Hepatocyte (in vitro differentiated cells): ENCODE measurements at regions not wholly inside any gene's neighbourhood (a gene's known extent, or its start where the extent isn't known, plus 50 kb on each side); places are given as distances from the start of the nearest gene placed in this dataset.

Source experiments
- CTCF ChIP-seq: fragments of 200-600 bp; sonication (generic); IDR thresholded peaks from 2 replicates; pipeline ENCODE4 v1.5.1; 2016; ENCODE audit warnings: antibody characterized with exemption, mild to moderate bottlenecking; ENCODE audit not compliant: poor library complexity
- EZH2 ChIP-seq: fragments of 200-600 bp; sonication (generic); IDR thresholded peaks from 2 replicates; pipeline ENCODE4 v1.6.1; 2016; ENCODE audit warnings: antibody characterized with exemption, mild to moderate bottlenecking, borderline replicate concordance
- EZH2phosphoT487 ChIP-seq: fragments of 200-600 bp; sonication (generic); IDR thresholded peaks from one replicate; pipeline ENCODE4 v1.6.1; 2018; ENCODE audit warnings: antibody characterized with exemption, mild to moderate bottlenecking, low read depth, moderate library complexity; ENCODE audit not compliant: unreplicated experiment, severe bottlenecking

- TF ChIP-seq CTCF = no peak
- TF ChIP-seq EZH2 = no peak
- TF ChIP-seq EZH2phosphoT487 = no peak
Measured at GRCh38 chr3:163071713-163072112, 1575.1 kb downstream of the OTOL1 start.
